Epithelial cell of prostate (primary cell): ENCODE measurements at regions not wholly inside any gene's neighbourhood (a gene's known extent, or its start where the extent isn't known, plus 50 kb on each side); places are given as distances from the start of the nearest gene placed in this dataset.

Source experiments
- DNase-seq: peaks from one replicate; pipeline ENCODE4 v3.0.0-alpha.2; 2011; ENCODE audit warnings: low read depth, low spot score
- H3K27ac ChIP-seq: fragments of 450-650 bp; 2 replicates; pipeline ENCODE4 v1.5.1; 2017; ENCODE audit warnings: mild to moderate bottlenecking

DNA sequence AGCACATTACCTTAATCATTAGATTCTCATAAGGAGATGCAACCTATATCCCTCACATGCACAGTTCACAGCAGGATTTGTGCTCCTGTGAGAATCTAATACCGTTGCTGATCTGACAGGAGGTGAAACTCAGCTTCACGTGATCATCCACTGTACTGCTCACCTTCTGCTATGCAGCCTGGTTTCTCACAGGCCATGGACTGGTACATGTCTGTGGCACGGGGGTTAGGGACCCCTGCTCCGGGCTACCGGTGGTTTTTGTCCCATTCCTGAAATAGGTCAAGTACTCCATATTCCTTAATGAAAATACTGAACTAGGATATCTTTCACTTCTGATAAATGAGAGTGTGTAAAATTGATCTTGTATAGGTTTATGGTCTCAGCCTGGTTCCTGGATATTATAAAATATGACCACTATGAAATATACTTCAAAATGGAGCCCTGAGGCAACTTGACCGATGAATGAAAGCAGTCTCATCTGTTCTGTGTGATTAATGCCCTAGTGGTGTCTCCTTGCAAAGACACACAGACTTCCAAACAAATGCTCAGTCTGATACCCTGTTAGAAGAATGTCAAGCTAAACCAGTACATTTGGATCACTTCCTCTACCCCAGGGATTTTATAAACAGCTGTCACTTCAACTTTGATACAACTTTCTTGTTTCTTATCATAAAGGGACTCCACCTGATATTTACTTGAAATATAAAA lies 492.9 kb upstream of the ANO3 start:
- no peak overlapping the region for H3K27ac ChIP-seq

DNA sequence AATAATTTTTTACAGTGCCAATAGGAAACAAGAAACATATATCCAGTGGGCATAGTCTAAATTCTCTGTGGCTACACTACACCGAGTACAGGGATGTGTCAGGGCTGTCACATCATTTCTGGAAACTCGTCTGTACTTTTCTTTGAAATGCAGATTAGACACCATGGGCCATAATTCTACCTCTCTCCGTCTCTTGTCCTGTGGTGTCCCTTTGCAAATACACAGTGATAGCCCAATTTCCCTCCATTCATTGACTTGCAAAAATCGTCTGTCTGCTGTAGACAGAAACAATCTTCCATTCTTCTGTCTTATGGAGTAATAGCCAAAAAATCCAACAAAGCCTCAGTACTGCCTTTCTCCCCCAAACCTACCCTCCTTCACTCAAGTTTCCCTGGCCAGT lies 487.1 kb upstream of the ANO3 start:
- no peak overlapping the region for H3K27ac ChIP-seq
- DNase-seq, result no peak

More for the DNA sequence above, 492.9 kb upstream of the ANO3 start:
- DNase-seq, result no peak

DNA sequence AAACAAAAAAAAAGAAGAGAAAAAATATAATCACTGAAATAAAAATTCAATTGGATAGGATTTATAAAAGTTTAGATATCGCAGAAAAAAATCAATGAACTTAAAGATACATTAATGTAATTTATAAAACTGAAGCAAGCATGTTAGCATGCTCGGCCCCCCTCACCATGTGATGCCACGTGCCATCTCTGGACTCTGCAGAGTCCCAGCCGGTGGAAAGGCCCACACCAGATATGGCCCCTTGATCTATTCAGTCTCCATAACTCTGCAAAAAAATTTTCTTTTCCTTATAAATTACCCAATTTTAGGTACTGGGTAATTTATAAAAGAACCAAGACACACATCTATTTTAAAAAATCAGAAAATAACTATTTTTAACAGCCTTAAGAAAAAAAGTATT lies 476.0 kb upstream of the ANO3 start:
- DNase-seq, result no peak
- H3K27ac ChIP-seq, result no peak overlapping the region

DNA sequence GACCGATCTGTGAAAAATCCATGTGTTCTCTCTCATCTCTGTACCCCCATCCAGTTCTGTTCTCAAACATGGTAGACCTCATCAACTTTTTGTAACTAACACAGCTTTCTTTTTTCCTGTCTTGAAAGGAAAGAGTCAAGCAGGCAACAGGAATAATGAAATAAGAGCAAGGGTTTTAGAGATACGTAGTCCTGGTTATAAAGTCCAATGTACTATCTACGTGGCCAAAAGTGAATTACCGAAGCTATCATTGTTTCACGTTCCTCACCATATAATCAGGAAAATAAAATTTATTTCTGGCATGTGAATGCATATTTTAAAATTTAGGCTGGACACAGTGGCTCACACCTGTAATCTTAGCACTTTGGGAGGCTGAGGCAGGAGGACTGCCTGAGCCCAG lies 472.2 kb upstream of the ANO3 start:
- no peak for DNase-seq
- H3K27ac ChIP-seq, result no peak overlapping the region

DNA sequence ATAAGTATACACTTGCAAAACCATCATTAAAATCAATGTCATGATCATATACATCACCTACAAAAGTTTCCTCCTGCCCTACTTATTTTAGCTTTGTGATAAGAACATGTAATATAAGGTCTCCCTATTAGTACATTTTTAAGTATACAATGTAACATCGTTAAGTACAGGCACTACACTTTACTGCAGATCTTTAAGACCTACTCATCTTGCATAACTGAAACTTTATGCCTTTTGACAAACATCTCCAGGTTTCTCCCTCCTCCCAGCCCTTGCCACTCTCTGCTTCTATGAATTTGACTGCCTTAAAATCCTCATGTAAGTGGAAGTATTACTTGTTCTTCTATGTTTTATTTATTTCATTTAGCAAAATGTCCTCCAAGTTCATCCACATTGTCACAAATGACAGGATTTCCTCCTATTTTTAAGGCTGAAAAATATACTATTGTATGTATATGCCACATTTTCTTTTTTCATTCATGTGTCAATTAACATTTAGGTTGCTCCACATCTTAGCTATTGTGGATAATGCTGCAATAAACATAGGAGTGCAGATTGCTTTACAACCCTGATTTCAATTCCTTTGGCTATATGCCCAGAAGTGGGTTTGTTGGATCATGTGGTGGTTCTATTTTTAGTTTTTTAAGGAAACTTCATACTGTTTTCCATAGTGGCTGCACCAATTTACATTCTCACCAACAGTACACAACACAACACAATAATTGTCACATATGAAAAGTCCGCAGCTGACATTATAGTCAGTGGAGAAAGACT lies 471.1 kb upstream of the ANO3 start:
- H3K27ac ChIP-seq, result no peak overlapping the region
- DNase-seq, result no peak

DNA sequence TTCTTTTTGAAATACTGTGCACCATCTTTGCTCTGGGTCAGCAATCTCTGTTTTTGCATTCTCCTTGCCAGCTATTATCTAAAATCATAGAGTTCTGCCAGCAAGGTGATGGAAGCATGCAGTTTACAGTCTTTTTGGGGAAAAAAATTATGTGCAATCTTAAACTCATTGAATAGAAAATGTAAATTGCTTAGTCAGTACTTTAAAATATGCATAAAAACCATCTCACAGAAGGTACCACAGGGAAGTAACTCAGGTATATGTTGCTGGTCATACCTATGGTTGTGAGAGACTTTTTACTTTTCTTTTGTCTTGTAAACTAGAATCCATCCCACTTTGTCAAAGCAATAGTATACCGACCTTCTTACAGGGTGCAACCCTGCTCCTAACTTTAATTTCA lies 469.8 kb upstream of the ANO3 start:
- DNase-seq, result no peak

DNA sequence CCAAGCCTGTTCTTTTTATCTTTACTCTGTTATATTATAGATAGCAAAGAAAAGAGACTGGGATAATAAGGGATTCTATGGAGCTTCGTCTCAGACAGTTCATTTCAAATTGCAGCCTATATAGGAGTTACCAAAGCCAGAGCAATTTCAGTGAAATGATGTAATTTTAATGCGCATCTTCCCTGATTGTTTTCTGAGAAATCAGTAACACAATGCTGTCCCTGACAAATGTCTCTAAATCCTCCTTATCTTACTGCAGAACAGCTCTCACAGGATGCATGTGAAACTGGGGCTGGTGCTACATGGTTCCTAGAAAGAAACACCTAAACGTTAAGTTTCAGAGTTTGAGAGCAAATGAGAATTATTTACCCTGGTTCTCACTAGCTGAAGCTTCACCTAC lies 467.9 kb upstream of the ANO3 start:
- DNase-seq, result no peak
- H3K27ac ChIP-seq, result no peak overlapping the region

More for the DNA sequence above, 469.8 kb upstream of the ANO3 start:
- no peak overlapping the region for H3K27ac ChIP-seq

DNA sequence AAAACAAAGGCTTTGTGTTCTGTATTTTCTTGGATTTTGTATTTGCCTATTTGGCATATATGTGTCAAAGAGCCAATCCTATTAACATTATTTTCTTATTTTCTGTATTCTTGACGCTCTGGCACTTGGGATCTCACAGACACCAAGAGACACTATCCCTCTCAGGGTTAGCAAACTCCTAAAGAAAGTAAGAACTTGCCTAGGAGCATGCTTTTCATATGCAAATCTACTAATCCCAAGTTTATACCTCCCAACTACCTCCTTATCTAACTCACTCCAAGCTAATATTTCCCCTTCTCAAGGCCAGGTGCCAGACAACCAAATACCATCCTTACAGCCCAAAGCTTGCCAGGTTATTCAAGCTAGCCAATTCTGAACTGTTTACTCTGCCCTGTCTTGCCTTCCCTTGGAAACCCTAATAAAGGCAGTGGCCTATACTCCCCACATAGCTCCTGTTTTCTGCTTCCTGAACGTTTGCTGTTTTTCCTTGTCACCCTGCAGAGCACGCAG lies 455.4 kb upstream of the ANO3 start:
- no peak for DNase-seq
- H3K27ac ChIP-seq, result no peak overlapping the region

DNA sequence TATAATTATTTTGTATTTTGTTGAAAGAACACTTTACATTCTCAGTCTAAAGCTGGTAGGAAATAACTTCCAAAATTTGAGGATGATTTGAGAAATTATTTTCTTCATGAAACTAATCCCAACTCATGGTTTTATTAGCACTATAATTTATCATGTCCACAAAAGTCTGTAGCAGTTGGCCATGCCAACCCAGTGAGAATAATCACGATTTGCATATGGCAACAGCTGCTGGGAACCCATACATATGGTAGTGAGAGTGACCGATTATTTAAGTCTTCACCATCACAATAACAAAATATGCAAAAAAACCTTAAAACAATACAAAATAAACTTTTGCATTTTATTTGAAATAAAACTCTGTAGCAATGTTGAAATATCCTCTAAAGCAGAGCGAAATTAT lies 445.9 kb upstream of the ANO3 start:
- H3K27ac ChIP-seq, result no peak overlapping the region
- DNase-seq, result no peak

DNA sequence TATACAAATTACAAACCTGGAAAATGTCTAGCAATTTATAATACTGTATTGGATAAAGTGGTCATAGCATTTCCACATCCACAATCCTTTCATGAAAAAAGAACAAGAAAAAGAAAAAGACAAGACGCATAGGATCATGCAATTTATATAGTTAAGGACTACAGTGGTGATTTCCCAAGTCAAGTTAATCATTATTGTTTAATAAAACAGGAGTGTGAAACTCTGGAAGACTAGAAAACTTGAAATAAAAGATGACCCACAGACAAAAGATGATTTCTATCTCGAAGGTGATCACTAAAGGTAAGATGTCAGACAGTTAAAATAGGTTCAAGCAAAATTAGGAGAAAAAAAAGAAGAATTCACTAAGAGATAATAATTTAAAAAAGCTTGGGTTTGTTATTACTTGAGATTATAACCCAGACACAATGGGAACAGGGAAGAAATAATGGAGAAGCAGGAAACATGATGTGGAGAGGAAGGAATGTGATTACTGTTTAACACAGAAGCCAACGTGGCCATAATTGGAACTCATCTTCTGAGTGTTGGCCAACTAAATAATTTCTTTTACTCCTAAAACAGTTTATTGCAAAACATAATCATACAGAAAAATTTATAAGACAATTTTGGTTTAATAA lies 441.2 kb upstream of the ANO3 start:
- no peak overlapping the region for H3K27ac ChIP-seq
- DNase-seq, result no peak

DNA sequence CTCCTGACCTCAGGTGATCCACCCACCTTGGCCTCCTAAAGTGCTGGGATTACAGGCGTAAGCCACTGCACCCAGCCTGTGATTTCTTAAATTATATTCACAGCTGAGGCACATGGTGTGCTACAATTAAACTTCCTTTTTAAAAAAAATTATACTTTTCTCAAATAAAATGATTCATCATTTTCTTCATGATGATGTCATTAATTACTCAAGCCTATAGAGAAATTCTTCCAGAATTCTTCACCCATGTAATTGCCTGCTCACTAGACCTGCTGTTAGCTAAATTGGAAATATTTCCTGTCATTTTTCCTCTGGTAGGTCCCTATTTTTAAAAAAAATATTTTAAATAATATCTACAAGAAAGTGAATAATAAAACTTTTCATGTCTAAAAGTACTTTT lies 440.0 kb upstream of the ANO3 start:
- no peak overlapping the region for H3K27ac ChIP-seq
- DNase-seq, result no peak

DNA sequence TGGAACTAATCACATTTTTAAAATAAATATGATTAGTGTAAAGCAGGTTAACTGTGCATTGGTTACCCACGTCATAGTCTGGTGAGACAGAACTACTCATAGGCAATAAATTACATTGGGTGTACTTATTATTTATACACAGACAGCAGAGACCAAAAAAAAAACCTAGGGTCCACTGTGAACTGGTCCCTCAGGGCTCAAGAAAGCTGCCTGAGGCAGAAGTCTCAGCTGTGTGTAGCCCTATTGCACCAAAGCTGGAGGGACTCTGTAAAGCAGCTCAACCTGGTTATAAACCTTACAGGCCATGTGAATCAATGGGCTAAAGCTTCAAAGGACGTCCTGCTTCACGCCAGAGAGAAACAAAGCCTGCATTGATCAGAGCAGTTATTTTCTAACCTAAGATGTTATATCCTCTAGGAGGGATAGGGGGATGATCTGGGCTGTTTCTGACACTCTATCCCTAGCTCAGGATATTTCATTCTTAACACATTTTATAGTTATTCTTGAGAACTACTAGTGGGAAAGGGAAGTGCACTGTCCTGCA lies 432.2 kb upstream of the ANO3 start:
- no peak for DNase-seq
- H3K27ac ChIP-seq, result no peak overlapping the region

DNA sequence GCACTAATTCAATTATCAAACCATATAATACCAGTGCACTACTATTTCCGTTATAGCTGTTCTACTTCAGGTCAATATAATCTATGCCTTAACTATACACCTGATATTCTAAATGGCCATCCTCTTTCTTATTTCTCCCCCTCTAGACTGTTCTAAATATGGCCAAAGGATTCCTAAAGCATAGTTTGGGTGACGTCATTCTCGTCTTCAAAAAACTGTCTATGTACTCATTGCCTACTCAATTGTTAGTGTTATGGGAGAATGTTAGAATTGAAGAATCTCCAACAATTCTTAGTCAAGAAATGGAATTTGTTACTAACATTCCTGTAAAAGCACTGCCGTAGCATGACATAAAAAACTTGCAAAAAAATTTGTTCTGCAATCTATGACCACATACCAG lies 431.1 kb upstream of the ANO3 start:
- no peak for DNase-seq
- no peak overlapping the region for H3K27ac ChIP-seq

DNA sequence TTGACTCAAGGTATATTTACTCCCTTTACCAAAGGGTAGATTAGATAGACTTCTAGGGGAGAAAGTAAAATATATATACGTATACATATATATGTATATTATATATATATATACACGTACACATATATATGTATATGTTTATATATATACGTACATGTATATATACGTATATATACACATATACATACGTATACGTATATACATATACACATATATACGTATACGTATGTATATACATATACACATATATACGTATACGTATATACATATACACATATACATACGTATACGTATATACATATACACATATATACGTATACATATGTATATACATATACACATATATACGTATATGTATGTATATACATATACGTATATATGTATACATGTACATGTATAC lies 430.5 kb upstream of the ANO3 start:
- no peak overlapping the region for H3K27ac ChIP-seq
- no peak for DNase-seq

DNA sequence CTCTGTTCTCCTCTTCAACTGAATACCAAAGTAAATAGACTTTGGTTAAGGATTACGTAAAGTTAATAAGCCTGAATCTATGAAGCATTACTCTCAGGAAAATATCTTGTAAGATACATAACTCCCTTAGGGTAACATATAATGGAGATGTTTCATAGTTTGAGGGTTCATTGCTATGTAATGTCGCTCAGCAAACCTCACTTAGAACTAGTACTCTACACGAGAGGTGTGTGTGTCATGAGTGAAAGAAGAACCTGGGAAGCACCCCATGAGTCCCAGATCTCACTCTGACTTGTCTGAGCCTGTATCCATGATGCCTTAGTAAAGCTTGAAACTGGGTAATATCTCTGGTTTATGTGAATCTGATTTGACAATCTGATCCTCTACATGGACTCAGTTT lies 429.5 kb upstream of the ANO3 start:
- DNase-seq, result peak; percentile 24

DNA sequence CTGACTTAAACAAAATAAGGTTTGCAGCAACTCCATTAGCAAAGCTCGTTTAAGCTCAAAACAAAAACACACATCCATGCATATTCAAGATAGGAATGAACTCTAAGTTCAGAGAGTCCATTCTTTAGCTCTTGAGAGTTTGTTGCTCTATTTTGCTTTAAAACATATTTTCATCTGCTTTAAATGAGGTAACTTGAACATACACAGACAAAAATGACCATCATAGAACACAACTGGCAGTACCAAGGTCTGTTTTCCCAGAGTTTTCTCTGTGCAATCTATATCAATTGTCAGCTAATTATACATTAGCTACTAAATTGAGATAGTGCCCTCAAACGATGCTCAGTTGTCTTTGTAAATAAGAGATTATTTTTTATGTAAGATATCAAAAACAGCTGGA lies 423.2 kb upstream of the ANO3 start:
- no peak overlapping the region for H3K27ac ChIP-seq
- no peak for DNase-seq

More for the DNA sequence above, 429.5 kb upstream of the ANO3 start:
- no peak overlapping the region for H3K27ac ChIP-seq

DNA sequence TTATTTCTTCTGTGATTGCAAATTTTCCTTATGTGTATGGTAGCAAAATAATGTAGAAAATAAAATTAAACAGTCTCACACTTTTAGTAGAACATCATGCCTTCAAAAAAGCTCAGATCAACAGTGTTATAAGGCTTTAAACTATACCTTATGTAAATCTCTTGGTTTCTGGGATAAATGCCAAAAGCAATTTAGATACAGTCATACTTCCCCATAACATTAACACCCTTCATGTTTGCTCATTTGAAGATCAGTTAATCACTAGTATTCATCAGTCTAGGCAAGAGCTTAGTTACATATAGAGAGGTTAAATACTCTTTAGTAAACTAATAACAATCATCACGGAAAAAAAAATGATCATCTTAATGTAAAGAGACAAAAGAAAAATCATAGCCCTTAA lies 421.8 kb upstream of the ANO3 start:
- H3K27ac ChIP-seq, result no peak overlapping the region
- DNase-seq, result peak; percentile 31

DNA sequence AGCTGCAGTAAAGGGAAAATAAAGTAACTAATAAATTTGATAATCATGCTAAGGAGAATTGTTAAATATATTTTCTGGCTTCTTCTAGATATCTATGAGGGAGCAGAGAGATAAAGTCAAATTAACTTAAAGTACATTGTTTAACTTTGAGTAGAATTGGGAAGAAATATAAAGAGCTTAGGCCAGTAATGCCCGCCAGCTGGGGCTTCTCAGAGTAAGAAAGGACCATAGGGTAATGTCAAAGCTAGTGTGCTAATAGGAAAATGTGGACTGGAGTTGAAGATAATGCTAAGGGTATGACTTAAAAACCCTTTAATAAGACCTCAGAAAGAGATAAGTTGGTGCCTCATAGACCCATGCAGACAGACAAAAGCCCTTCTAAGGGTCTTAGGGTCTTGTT lies 411.6 kb upstream of the ANO3 start:
- H3K27ac ChIP-seq, result no peak overlapping the region
- DNase-seq, result no peak

DNA sequence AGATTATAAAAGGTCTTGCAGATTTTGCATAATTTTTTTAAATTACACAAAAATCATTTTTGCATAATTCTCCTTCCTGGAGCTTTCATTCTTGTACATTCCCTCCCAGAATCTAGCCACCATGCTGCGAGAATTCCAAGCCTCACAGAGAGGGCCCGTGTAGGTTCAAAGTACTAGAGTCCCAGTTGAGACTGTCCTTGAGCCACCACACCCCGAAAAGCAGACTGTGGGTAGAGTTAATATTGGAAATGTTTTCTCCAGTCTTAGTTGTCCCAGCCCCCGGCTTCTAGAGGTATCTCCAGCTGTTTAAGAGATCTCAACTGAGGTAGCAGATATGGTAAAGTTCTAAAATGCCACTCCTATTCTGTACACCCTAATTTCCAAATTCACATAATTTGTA lies 407.3 kb upstream of the ANO3 start:
- H3K27ac ChIP-seq, result no peak overlapping the region
- DNase-seq, result no peak

DNA sequence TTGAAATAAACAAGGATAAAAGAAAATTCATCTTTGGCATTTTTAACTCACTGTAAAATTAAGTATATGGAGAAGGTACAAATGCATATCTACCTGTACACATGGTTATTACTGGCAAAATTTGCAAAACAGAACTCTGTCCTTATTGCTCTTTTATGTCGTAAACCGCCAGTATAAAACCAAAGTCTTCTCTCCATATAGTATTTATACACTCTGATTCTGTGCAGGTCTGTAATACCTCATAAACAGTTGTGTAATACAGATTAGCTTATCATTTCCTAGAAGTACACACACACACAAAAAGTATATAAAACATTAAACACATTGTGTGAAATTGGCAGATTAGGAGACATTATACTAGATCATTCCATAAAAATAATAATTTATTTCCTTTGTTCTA lies 406.6 kb upstream of the ANO3 start:
- DNase-seq, result no peak
- H3K27ac ChIP-seq, result no peak overlapping the region

DNA sequence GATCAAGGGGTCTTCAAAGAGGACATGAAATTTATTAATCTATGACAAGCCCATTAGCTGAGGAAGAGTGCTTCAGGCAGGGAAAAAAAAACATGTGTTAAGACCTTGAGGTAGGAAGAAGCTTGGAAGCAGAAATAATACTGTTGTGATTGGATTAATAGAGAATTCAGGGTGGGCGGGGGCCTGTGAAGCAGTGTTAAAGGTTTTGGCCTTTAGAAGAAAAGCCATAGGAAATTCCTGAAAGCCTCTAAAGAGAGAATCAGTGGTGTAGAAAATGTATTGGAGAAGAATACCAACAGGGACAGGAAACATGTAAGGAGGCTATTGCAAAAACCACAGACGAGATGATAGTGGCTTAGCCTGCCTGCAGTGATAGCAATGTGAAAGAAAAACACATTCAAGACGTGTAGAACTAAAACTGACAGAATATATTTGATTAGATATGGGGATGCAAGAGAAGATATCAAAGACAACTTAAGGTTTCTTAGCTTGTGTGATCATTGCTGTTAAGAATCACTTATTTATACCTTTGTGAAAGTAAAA lies 404.4 kb upstream of the ANO3 start:
- DNase-seq, result no peak
- no peak overlapping the region for H3K27ac ChIP-seq
